GM12872 (cell line): ENCODE measurements at regions not wholly inside any gene's neighbourhood (a gene's known extent, or its start where the extent isn't known, plus 50 kb on each side); places are given as distances from the start of the nearest gene placed in this dataset.
A peak's percentile ranks its signal among the peaks of the same experiment; 100 is the strongest.

ENCODE experiments used
- CTCF ChIP-seq: IDR thresholded peaks from 3 replicates; pipeline ENCODE4 v1.5.1; 2011; ENCODE audit warnings: low read depth, mild to moderate bottlenecking, low read length, moderate library complexity; ENCODE audit not compliant: insufficient read depth

DNA sequence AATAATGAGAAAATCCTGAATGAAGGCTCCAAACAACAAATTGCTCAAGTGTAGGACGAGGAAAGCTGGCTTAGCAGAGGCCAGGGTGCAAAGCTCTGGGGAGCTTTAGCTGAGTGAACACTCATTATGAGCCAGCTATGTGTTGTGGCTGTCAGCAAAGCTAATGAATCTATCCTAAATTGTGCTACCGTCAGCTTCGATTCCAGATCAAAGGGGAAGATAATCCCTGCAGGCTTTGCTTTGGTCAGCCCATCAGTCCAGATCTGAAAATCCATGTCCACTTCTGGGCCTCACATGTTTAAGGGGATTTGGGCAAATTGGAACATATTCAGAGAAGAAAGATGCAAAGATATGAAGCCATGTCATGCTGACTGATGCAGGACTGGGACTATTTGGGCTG, 180.9 kb upstream of the ZBED5 start:
- no peak for TF ChIP-seq CTCF

- no peak for TF ChIP-seq CTCF
Observed at GRCh38 chr11:11038352-11038751, 180.5 kb upstream of the ZBED5 start.

- TF ChIP-seq CTCF = peak; percentile 77
Observed at GRCh38 chr11:11036848-11037732, 179.2 kb upstream of the ZBED5 start.

- no peak for TF ChIP-seq CTCF
Observed at GRCh38 chr11:11036185-11036847, 178.5 kb upstream of the ZBED5 start.

GRCh38 chr11:11035331-11035730, 177.5 kb upstream of the ZBED5 start:
- TF ChIP-seq CTCF = no peak

- no peak for TF ChIP-seq CTCF
Observed at GRCh38 chr11:11034476-11034875, 176.6 kb upstream of the ZBED5 start.

DNA sequence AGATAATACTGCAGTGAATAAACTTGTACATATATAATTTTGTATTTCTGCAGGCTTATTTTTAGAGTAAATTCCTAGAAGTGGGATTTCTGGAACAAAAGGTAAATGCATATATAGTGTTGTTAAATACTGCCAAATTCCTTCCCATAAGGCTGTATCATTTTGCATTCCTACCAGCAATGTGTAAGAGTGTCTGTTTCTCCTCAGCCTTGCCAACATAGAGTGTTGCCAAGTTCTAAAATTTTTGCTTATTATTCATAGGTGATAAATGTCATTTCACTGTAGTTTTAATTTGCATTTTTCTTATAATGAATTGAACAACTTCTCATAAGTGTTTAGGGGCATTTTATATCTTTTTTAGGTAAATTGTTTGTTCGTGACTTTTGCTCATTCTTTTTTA, 174.2 kb upstream of the ZBED5 start:
- no peak for TF ChIP-seq CTCF
